ENCODE measurements at regions not wholly inside any gene's neighbourhood (a gene's known extent, or its start where the extent isn't known, plus 50 kb on each side); places are given as distances from the start of the nearest gene placed in this dataset.

DNA sequence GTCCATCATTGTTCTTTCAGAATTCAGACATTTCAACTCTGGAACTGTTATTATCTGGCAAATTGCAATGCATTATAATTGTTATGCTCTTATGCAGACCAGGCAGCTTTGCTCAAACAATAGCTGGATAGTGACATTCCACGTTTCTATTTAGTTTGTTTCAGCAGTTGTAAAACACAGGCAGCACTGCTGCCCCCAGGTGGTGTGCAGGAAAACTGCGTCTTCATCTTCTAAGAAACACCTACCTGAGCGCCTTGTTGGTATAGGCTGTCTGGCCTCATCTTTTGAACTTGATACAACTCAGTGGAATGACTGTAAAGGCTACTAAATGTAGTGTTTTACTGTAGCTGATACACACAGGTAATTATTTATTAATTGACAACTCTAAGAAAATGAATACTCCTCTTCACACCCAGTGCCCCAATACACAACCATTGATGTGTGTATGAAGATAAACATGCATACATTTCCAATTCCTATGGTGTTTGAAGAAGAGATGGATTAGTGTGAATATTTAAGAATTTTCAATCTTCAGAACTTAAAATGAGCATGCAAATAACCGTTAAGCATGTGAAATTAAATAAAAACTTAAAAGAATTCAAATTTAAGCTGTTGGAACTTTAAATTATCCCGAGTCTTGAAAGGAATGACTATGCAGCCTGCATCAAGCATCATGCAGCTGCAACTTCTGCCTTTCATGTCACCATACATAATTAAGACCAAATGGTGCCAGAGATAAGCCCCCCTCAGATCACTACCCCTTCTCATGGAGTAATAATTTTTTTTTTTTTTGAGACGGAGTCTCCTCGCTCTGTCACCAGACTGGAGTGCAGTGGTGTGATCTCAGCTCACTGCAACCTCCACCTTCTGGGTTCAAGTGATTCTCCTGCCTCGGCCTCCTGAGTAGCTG, 85.6 kb downstream of the CD8B2 start:
- intact Hi-C loops (cut with DNase I) = no loop called here
- peak in 4 of 10 donors; percentile 26 to 77 (median 32) for DNase-seq

- no peak for DNase-seq
- intact Hi-C loops (cut with DNase I) = no loop called here
These were observed 86.6 kb downstream of the CD8B2 start for GRCh38 chr2:106573773-106574172.

DNA sequence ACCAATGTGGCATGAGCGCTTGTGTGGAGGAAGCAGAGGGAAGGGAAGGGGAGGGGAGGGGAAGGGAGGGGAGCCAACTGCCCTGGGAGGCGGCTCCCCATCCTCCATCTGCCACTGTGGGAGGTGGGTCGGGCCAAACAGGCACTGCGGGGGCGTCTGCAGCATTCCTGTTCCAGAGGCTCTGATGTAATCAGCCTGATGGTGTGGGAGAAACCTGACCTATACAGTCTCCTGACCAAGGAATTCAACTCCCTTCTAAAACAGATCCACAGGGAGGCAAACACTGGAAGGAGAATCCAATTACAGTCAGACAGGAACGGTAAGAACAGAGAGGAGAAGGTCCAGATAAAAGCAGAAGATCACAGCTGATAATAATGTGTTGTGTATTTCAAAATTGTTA, 88.8 kb downstream of the CD8B2 start:
- DNase-seq = no peak

GRCh38 chr2:106577255-106577651, 90.1 kb downstream of the CD8B2 start:
- intact Hi-C loops (cut with DNase I) = no loop called here
- no peak for DNase-seq

More for the DNA sequence above, 88.8 kb downstream of the CD8B2 start:
- intact Hi-C loops (cut with DNase I) = no loop called here

GRCh38 chr2:106579750-106580197, 92.6 kb downstream of the CD8B2 start:
- intact Hi-C loops (cut with DNase I) = loop anchor here (5.0 kb wide), 1 partner anchor 472 kb away; no protein-coding TSS in a partner anchor
- no peak for DNase-seq

GRCh38 chr2:106580241-106580640, 93.1 kb downstream of the CD8B2 start:
- intact Hi-C loops (cut with DNase I) = loop anchor here (5.0 kb wide), 1 partner anchor 473 kb away; no protein-coding TSS in a partner anchor
- DNase-seq = no peak

DNA sequence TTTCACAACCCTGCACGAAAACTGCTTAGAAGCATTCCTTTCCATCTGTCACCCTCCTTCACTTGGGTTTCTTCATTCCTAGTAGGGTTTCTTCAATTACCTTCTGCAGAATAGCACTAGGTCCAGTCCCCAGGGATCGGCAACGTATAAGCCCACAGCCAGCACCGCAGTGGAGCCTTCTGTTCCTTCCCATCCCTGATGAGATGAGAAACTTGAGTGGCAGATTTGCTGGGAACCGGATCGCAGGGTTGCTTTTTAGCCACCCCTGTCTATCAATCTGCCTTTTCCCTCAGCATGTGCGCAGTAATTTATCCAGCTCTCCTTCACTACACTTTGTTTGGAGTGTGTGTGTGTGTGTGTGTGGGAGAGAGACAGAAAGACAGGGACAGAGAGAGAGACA, 94.2 kb downstream of the CD8B2 start:
- no peak for DNase-seq
- intact Hi-C loops (cut with DNase I) = loop anchor here (5.0 kb wide), 1 partner anchor 474 kb away; no protein-coding TSS in a partner anchor

GRCh38 chr2:106581755-106582147, 94.6 kb downstream of the CD8B2 start:
- DNase-seq = no peak

GRCh38 chr2:106582148-106583143, 95.3 kb downstream of the CD8B2 start:
- intact Hi-C loops (cut with DNase I) = loop anchor here (5.0 kb wide), 1 partner anchor 475 kb away; no protein-coding TSS in a partner anchor
- peak; percentile 62 to 96 (median 79) for DNase-seq

More at GRCh38 chr2:106581755-106582147, 94.6 kb downstream of the CD8B2 start:
- intact Hi-C loops (cut with DNase I) = loop anchor here (5.0 kb wide), 1 partner anchor 474 kb away; no protein-coding TSS in a partner anchor

GRCh38 chr2:106584304-106584954, 97.3 kb downstream of the CD8B2 start:
- no peak for DNase-seq
- intact Hi-C loops (cut with DNase I) = loop anchor here (5.0 kb wide), 1 partner anchor 477 kb away; no protein-coding TSS in a partner anchor

GRCh38 chr2:106596844-106597243, 109.7 kb downstream of the CD8B2 start:
- DNase-seq = no peak
- intact Hi-C loops (cut with DNase I) = no loop called here

GRCh38 chr2:106599540-106599939, 112.4 kb downstream of the CD8B2 start:
- intact Hi-C loops (cut with DNase I) = no loop called here
- no peak for DNase-seq

DNA sequence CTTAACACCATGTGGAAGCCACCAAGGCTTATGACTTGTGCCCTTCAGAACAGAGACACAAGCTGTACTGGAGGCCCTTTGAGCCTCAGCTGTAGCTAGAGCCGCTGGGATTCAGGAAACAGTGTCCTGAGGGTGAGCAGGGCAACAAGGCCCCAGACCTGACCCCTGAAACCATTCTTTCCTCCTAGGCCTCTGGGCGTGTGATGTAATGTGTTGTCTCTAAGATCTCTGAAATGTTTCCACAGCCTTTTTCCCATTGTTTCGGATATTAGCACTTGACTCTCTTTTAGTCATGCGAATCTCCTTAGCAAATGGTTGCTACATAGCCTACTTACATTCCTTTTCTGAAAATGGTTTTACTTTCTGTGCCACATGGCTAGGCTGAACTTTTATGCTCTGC, 114.9 kb downstream of the CD8B2 start:
- no peak for DNase-seq
- intact Hi-C loops (cut with DNase I) = no loop called here

- DNase-seq = no peak
- intact Hi-C loops (cut with DNase I) = no loop called here
These were observed 119.5 kb downstream of the CD8B2 start for GRCh38 chr2:106606652-106607051.

DNA sequence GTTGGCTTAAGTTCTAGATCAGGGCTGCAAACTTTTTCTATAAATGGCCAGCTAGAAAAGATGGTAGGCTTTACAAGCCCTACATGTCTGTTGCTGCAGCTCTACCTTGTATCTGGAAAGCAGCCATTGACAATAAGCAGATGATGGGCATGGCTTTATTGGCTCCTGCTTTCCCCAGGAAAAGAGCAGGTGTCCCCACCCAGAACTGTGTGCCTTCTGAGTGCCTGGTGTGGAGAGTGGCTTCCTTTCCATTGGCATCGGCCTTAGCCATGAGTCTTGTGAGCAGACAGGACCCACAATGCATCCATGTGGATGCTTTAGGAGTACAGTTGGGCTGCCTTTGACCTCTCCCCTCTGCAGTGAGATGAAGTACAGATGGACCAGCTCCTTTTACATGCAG, 120.2 kb downstream of the CD8B2 start:
- DNase-seq = no peak
- intact Hi-C loops (cut with DNase I) = no loop called here

- intact Hi-C loops (cut with DNase I) = no loop called here
- no peak for DNase-seq
These were observed 122.6 kb downstream of the CD8B2 start for GRCh38 chr2:106609780-106610179.

DNA sequence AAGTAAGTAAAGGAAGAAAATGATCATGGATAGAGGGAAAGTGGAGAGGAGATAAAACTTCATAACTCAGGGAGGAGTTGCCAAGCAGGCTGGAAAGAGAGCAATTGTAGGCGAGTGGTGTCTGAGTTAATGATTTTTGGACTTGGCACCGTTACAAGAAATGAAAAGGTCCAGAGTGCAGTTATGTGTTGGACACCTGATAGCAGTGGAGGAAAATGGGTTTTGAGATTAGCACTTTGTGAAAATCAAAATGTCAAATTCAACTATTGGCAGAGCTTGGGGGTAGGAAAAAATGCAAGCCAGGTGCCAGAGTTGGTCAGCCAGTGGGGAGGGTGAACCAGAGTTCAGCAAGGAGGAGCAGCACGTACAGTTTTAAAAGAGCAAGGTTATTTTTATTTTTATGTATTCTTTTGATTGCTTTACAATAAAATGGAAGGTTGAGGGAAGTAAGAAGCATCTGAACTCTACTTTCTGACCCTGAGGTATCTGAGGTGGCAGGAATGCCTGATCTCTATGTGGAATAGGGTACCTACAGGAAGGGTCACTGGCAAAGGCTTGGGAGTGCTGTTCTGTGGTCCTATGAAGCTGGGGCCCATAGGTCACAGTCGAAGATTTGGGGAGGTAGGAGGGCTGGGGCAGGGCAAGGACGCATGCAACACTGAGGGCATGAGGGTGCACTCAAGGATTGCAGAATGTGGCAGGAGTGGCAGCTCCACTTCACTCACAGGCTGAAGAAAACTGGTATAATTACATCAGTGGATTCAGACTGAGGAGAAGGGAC, 127.5 kb downstream of the CD8B2 start:
- DNase-seq = no peak
- intact Hi-C loops (cut with DNase I) = no loop called here

DNA sequence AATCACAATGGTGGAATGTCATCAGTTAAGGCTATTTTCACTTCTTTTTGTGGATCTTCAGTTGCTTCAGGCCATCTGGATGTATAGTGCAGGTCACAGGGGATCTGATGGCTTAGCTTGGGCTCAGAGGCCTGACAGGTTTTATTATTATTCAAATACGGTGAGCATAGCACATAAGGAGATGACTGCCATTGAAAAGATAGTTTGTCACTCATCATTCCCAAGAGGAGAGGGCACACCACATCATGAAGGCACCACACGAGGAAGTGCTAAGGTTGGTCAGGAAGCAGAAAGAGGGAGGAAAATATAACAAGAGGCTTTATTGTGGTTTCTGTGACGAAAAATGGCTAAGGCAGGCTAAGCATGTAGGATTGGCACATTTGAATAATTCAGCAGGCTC, 131.4 kb downstream of the CD8B2 start:
- intact Hi-C loops (cut with DNase I) = no loop called here

DNA sequence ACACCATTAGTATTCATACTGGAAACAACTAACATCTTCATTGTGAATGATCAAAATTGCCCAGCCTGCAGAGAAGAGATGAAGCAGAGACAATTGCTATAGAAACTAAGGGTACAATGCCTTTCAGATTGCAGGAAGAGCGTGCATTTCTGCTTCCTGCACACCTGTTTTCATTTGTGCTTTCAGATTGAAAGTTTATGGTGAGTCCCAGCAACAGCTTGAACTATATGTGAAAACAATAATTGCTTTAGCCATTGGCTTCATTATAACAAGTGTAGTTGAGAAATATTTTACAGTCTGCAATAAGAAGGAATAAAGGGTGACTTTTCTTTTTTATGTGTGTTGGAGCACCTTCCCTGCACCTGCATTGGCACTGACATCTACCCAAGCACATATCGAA, 136.3 kb downstream of the CD8B2 start:
- intact Hi-C loops (cut with DNase I) = no loop called here

More for the DNA sequence above, 131.4 kb downstream of the CD8B2 start:
- no peak for DNase-seq

More for the DNA sequence above, 136.3 kb downstream of the CD8B2 start:
- DNase-seq = no peak
